Mucosa of rectum (tissue), 2 donors: ENCODE measurements at regions not wholly inside any gene's neighbourhood (a gene's known extent, or its start where the extent isn't known, plus 50 kb on each side); places are given as distances from the start of the nearest gene placed in this dataset.

Source experiments
- H3K27ac ChIP-seq, 2 donors: one replicate each; pipeline ENCODE4 v1.7.0; 2013; ENCODE audit warnings: inconsistent platforms in 2 of 2, low read depth in 2 of 2, low read length in 2 of 2
- H3K27me3 ChIP-seq, 2 donors: one replicate each; pipeline ENCODE4 v1.7.0; 2013; ENCODE audit warnings: low read length in 2 of 2; ENCODE audit not compliant: control insufficient read depth in 2 of 2, insufficient read depth in 2 of 2
- H3K36me3 ChIP-seq, 2 donors: one replicate each; pipeline ENCODE4 v1.7.0; 2013; ENCODE audit warnings: low read length in 2 of 2; ENCODE audit not compliant: control insufficient read depth in 2 of 2, insufficient read depth in 2 of 2
- H3K4me1 ChIP-seq, 2 donors: one replicate each; pipeline ENCODE4 v1.7.0; 2013; ENCODE audit warnings: low read length in 2 of 2, mild to moderate bottlenecking in 1 of 2; ENCODE audit not compliant: control insufficient read depth in 2 of 2, insufficient read depth in 2 of 2
- H3K4me3 ChIP-seq, 2 donors: one replicate each; pipeline ENCODE4 v1.7.0; 2013; ENCODE audit warnings: low read length in 2 of 2
- H3K9ac ChIP-seq, 2 donors: one replicate each; pipeline ENCODE4 v1.7.0; 2013; ENCODE audit warnings: low read length in 2 of 2, low read depth in 1 of 2, mild to moderate bottlenecking in 1 of 2
- H3K9me3 ChIP-seq, 2 donors: one replicate each; pipeline ENCODE4 v1.7.0; 2013; ENCODE audit warnings: low read length in 2 of 2; ENCODE audit not compliant: control insufficient read depth in 2 of 2
- donor health status: healthy.
- donor health status: Normal muscosa, but diverticular disease.

DNA sequence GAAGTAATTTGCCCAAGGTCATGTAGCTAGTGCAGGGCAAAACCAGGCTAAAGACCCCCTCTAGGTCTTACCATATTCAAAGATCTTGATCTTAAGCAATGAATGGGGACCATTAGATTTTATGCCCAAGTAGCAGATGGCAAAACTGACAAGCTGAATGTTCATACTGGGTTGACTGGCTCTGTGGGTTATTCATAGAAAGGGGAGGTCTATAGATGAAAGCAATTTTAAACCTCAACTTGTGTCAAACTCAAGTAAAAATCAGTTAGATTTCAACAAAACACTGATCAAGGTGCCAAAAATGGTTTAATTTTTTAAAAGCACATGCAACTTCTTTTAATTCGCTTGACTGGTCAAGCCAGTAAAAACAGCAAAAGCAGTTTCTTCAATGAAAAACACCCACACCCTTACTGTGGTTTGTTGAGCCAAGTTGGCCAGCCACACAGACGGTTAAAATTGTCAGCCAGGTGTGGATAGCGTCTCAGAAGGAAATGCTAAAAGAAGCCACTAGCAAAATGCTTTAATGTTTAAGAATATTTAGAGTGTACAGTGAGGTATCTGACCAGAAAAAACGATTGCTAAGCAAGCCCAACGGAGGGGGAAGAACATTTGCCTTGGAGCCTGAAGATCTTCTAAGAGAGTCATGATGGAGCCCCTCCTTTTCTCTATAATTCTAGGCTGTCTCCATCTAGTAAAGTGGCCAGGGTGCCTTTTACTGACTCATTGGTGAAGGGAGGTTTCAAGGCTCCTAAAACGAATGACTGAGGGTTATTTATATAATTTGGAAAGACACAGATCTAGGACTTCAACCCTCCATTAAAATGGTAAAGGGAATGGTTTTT lies 539.6 kb upstream of the CLINT1 start:
- Histone ChIP-seq H3K27me3 (no peaks in the 10 kb centered on the region), H3K27ac (no peak overlapping the region), H3K4me1 (no peaks in the 10 kb centered on the region), H3K9ac (no peak overlapping the region), H3K36me3 (no peaks in the 10 kb centered on the region), H3K9me3 (no peaks in the 10 kb centered on the region), H3K4me3 (no peak overlapping the region)

DNA sequence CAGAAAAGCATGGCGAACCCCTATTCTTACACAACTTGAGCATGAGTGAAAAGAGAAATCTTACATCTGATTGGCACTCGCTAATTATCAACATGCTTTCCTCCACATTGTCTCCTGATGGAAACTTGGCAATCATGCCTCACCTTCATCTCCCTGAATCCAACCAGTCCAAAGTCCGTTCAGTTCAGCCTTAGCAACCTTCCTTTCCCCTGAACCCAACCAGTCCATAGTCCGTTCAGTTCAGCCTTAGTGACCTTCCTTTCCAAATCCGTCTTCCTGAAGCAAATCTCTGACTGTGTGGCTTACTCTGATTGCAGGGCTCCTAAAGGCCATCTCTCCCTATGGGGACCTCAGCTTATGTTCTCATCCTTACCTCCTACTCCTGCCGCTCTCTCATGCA lies 538.3 kb upstream of the CLINT1 start:
- H3K27me3 ChIP-seq = no peaks in the 10 kb centered on the region
- H3K36me3 ChIP-seq = no peaks in the 10 kb centered on the region
- H3K4me3 ChIP-seq = no peak overlapping the region
- H3K9ac ChIP-seq = no peak overlapping the region
- no peaks in the 10 kb centered on the region for H3K9me3 ChIP-seq
- H3K27ac ChIP-seq = no peak overlapping the region
- no peaks in the 10 kb centered on the region for H3K4me1 ChIP-seq

DNA sequence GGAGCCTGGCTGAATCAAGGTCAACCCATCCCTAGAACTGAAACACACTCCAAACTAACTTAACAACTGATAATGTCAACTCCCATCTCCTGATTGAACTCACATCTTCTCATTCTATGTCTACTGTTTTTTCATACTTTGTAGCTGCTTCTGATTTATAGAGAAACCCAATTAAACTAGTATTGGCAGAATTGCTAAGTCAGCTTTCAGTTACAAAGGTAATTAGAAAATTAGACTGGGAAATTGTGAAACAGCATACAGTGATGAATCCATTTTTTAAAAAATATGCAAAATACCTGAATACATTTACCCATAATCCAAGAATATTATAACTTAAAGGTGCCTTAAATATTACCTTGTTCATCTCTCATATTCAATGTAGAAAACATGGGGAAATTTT lies 535.2 kb upstream of the CLINT1 start:
- Histone ChIP-seq H3K4me3 (no peak overlapping the region), H3K4me1 (no peaks in the 10 kb centered on the region), H3K27ac (no peak overlapping the region), H3K9me3 (no peaks in the 10 kb centered on the region), H3K9ac (no peak overlapping the region), H3K36me3 (no peaks in the 10 kb centered on the region), H3K27me3 (no peaks in the 10 kb centered on the region)

DNA sequence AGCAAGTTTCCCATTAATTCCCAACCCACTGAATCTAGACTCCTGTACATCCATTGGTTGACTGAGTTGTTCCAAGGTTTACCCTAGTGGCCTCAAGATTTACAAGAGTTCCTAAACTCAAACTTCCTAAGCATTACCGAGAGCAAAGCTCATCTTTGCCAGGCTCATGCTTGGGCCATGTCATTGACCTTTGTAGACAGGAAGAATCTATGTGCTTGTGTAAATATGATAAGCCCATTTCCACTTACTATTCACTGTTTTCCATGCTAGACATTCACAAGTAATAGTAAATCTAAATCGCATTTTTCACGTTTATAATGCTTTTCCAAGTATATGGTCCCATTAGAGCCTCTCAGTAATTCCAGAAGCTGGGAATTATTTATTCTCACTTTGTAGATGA lies 534.5 kb upstream of the CLINT1 start:
- no peaks in the 10 kb centered on the region for H3K4me1 ChIP-seq
- no peak overlapping the region for H3K27ac ChIP-seq
- H3K36me3 ChIP-seq = no peaks in the 10 kb centered on the region
- no peak overlapping the region for H3K4me3 ChIP-seq
- H3K9ac ChIP-seq = no peak overlapping the region
- no peaks in the 10 kb centered on the region for H3K9me3 ChIP-seq
- H3K27me3 ChIP-seq = no peaks in the 10 kb centered on the region

DNA sequence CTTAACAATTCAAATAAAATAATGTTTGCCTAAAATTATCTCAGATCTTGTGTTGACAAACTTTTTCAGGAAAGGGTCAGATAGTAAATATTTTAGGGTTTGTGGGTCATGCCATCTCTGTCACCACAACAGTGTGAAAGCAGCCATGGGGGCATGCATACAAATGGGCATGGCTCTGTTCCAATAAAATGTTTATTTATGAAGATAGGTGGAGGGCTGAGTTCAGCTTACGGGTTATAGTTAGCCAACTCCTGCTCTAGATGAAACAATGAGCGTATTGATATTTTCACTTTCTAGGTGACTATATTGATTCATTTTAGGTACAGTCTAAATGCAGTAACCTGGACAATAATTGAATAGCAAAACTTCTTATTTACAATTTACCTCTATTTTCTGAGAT lies 533.8 kb upstream of the CLINT1 start:
- H3K27me3 ChIP-seq = no peaks in the 10 kb centered on the region
- H3K36me3 ChIP-seq = no peaks in the 10 kb centered on the region

DNA sequence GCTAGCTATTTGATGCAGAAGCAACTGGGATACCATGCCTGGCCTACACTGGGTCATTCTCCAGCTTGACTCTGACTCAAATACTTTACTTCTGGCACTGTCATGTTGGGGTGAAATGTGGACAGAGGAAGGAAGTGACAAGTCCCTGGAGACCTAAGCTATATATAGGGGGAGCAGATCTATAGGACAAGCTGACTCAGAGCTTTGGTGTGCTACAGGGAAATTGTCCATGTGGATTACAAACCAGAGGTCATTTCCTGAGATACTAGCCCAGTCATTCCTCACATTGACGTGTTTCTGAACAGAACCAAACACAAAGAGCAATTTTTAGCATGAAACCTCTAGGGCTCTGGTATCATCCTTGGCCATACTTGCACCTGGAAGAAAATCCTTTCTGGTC lies 531.6 kb upstream of the CLINT1 start:
- Histone ChIP-seq H3K9me3 (no peaks in the 10 kb centered on the region), H3K4me1 (peaks cover 0 to 3% of the 10 kb centered on the region in 2 donors), H3K27ac (no peak overlapping the region), H3K27me3 (no peaks in the 10 kb centered on the region), H3K4me3 (no peak overlapping the region), H3K36me3 (no peaks in the 10 kb centered on the region), H3K9ac (no peak overlapping the region)

More for the DNA sequence above, 533.8 kb upstream of the CLINT1 start:
- Histone ChIP-seq H3K27ac (no peak overlapping the region), H3K4me1 (no peaks in the 10 kb centered on the region), H3K9ac (no peak overlapping the region), H3K9me3 (no peaks in the 10 kb centered on the region), H3K4me3 (no peak overlapping the region)

DNA sequence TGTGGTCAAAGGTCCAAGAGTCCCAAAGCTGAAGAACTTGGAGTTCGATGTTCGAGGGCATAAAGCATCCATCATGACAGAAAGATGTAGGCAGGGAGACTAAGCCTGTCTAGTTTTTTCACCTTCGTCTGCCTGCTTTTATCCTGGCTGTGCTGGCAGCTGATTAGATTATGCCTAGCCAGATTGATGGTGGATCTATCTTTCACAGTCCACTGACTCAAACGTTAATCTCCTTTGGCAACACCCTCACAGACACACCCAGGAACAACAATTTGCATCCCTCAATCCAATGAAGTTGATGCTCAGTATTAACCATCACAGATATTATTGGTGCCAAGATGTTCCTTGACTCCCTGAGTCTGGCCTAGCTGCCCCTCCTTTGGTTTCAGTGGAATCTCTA lies 530.8 kb upstream of the CLINT1 start:
- Histone ChIP-seq H3K27me3 (no peaks in the 10 kb centered on the region), H3K36me3 (no peaks in the 10 kb centered on the region), H3K9ac (no peak overlapping the region), H3K4me3 (no peak overlapping the region), H3K27ac (no peak overlapping the region), H3K9me3 (peaks cover 0 to 3% of the 10 kb centered on the region in 2 donors), H3K4me1 (peaks cover 0 to 3% of the 10 kb centered on the region in 2 donors)

DNA sequence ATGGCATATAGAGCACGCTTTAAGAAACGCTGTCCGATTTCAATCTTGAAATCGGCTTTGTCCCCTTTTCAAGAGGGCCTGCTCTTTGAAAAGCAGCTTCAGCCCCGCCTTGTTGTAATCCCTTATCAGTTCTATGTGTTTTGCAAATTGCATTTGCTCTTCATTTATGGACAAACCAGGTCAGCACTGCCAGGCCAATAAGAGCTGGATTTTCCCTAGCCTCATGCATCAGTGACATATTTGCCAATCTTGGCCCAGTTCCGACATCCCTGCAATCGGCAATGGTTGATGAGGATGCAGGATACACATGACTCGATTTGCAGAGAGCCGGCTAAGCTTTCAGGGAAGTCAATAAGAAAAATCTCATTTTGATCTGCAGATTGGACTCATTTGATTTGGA lies 529.1 kb upstream of the CLINT1 start:
- peaks cover 0 to 3% of the 10 kb centered on the region in 2 donors for H3K4me1 ChIP-seq
- H3K9me3 ChIP-seq = peaks cover 0 to 3% of the 10 kb centered on the region in 2 donors
- no peak overlapping the region for H3K27ac ChIP-seq
- no peak overlapping the region for H3K9ac ChIP-seq
- no peaks in the 10 kb centered on the region for H3K36me3 ChIP-seq
- H3K27me3 ChIP-seq = no peaks in the 10 kb centered on the region
- H3K4me3 ChIP-seq = no peak overlapping the region

DNA sequence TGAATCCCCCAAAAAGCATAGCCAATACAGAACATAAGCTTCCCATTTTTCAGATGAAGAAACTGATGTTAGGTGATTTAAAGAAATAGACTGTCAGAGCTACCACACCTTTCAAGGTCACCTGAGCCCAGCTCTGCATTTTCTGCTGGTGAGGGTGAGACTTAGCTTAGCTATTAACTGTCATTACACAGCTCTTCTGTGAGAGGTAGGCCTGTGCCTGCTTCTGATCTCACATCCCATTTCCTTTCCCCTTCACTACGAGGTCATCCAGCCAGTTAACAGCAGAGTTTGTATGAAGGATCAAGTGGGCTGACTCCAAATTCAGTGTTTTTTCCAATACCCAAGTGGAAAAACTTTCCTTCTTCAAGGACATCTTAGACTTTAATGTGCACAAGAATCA lies 528.6 kb upstream of the CLINT1 start:
- Histone ChIP-seq H3K4me1 (peaks cover 4 to 5% of the 10 kb centered on the region in 2 donors), H3K4me3 (no peak overlapping the region), H3K36me3 (no peaks in the 10 kb centered on the region), H3K9me3 (peaks cover 0 to 3% of the 10 kb centered on the region in 2 donors), H3K9ac (no peak overlapping the region), H3K27me3 (no peaks in the 10 kb centered on the region), H3K27ac (no peak overlapping the region)

DNA sequence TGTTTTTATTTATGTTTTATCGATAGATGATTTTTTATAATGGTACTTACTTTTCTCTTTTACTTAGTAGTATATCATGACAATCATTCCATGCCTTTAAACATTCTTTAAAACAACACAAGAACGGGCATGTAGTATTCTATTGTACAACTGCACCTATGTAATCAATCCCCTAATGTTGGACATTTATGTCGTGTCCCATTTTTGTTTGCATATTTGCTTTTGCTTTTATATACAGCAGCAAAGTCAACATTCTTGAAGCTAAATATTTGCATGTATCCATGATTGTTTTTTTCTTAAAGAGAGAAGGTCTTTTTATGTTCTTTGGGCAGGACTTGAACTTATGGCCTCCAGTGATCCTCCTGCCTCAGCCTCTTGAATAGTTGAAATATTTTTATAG lies 527.0 kb upstream of the CLINT1 start:
- no peak overlapping the region for H3K4me3 ChIP-seq
- H3K9me3 ChIP-seq = peaks cover 0 to 3% of the 10 kb centered on the region in 2 donors
- H3K4me1 ChIP-seq = peaks cover 7% of the 10 kb centered on the region in 2 donors
- no peaks in the 10 kb centered on the region for H3K27me3 ChIP-seq
- no peak overlapping the region for H3K9ac ChIP-seq
- no peaks in the 10 kb centered on the region for H3K36me3 ChIP-seq
- H3K27ac ChIP-seq = no peak overlapping the region
